HEK293T (cell line): ENCODE measurements at regions not wholly inside any gene's neighbourhood (a gene's known extent, or its start where the extent isn't known, plus 50 kb on each side); places are given as distances from the start of the nearest gene placed in this dataset.

Experiments
- ARNT ChIP-seq: fragments of 450-650 bp; IDR thresholded peaks from 2 replicates; pipeline ENCODE4 v1.6.1; 2017; ENCODE audit warnings: mild to moderate bottlenecking
- BHLHE40 ChIP-seq: fragments of 450-650 bp; IDR thresholded peaks from 2 replicates; pipeline ENCODE4 v1.6.1; 2016; ENCODE audit warnings: mild to moderate bottlenecking, moderate library complexity, borderline replicate concordance
- FOXA1 ChIP-seq: fragments of 450-650 bp; IDR thresholded peaks from 2 replicates; pipeline ENCODE4 v1.6.1; 2016; ENCODE audit warnings: mild to moderate bottlenecking
- FOXM1 ChIP-seq: fragments of 450-650 bp; IDR thresholded peaks from 2 replicates; pipeline ENCODE4 v1.6.1; 2017; ENCODE audit warnings: mild to moderate bottlenecking, borderline replicate concordance
- HDGF ChIP-seq: fragments of 450-650 bp; IDR thresholded peaks from 2 replicates; pipeline ENCODE4 v1.6.1; 2017; ENCODE audit warnings: antibody characterized with exemption, borderline replicate concordance
- L3MBTL2 ChIP-seq: fragments of 450-650 bp; conservative IDR thresholded peaks from 2 replicates; pipeline ENCODE4 v1.6.1; 2016; ENCODE audit warnings: mild to moderate bottlenecking
- LEF1 ChIP-seq: fragments of 450-650 bp; IDR thresholded peaks from 2 replicates; pipeline ENCODE4 v1.6.1; 2017; ENCODE audit warnings: mild to moderate bottlenecking, borderline replicate concordance
- NFRKB ChIP-seq: fragments of 450-650 bp; IDR thresholded peaks from 2 replicates; pipeline ENCODE4 v1.6.1; 2016; ENCODE audit warnings: mild to moderate bottlenecking, moderate library complexity
- SP1 ChIP-seq: fragments of 450-650 bp; IDR thresholded peaks from 2 replicates; pipeline ENCODE4 v1.6.1; 2017
- TARDBP ChIP-seq: fragments of 450-650 bp; IDR thresholded peaks from 2 replicates; pipeline ENCODE4 v1.6.1; 2016
- ZNF384 ChIP-seq: fragments of 450-650 bp; IDR thresholded peaks from 2 replicates; pipeline ENCODE4 v1.6.1; 2016
- TF ChIP-seq, protein P1 (sequence below): fragments of 450-650 bp; IDR thresholded peaks from 2 replicates; pipeline ENCODE4 v1.6.1; 2016

DNA sequence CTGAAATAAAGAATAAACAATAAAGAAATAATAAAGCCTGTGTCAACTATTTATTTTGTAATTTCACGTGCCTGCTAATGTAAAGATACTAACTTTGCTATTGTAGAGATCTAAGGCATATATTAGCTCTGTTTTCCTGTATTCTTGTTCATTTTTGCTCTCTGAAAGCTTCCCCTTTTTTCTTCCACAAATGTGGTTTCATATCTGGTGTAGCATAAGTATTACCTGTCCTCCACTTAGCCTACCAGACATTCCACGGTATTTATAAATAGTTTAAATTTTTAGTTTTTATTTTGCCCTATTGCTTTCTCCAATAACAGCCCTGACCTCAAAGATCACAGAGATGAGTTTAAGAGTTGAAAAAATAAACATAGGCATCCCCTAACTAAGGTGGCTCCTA is 92.6 kb upstream of the ATP2B1 start:
- TF ChIP-seq L3MBTL2 (no peak), BHLHE40 (no peak), FOXA1 (no peak), FOXM1 (no peak), ARNT (no peak), SP1 (no peak), LEF1 (no peak), HDGF (no peak), ZNF384 (no peak), NFRKB (no peak), TARDBP (no peak)
- TF ChIP-seq, protein P1, sequence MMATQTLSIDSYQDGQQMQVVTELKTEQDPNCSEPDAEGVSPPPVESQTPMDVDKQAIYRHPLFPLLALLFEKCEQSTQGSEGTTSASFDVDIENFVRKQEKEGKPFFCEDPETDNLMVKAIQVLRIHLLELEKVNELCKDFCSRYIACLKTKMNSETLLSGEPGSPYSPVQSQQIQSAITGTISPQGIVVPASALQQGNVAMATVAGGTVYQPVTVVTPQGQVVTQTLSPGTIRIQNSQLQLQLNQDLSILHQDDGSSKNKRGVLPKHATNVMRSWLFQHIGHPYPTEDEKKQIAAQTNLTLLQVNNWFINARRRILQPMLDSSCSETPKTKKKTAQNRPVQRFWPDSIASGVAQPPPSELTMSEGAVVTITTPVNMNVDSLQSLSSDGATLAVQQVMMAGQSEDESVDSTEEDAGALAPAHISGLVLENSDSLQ: no peak
